HEK293 (cell line): ENCODE measurements at regions not wholly inside any gene's neighbourhood (a gene's known extent, or its start where the extent isn't known, plus 50 kb on each side); places are given as distances from the start of the nearest gene placed in this dataset.

Source experiments
- CTCF ChIA-PET: fragments of 350-600 bp; formaldehyde crosslinking; extraction: SDS; loops from one replicate; lab custom pipeline; 2021; ENCODE audit warnings: antibody characterized with exemption; lab: Yijun Ruan, JAX
- POLR2A ChIA-PET: fragments of 300-600 bp; formaldehyde crosslinking; extraction: SDS; loops from one replicate; lab custom pipeline; 2020; ENCODE audit warnings: antibody characterized with exemption, inconsistent platforms; lab: Yijun Ruan, JAX
- H3K27ac ChIP-seq: fragments of 200-500 bp; sonication (Bioruptor generic); 2 replicates; pipeline ENCODE4 v1.5.1; 2014; ENCODE audit warnings: low read depth, low read length, control low read depth, inconsistent platforms; ENCODE audit errors: extremely low read depth
- H3K36me3 ChIP-seq, 2 experiments: fragments of 200-500 bp in 1 of 2; sonication (Bioruptor generic) in 1 of 2; 1 replicate in 1 of 2; 2 replicates in 1 of 2; pipeline ENCODE4 v1.5.1; 2014 to 2017; ENCODE audit warnings: inconsistent platforms in 2 of 2, low read length in 2 of 2; ENCODE audit not compliant: control insufficient read depth in 2 of 2, insufficient read depth in 1 of 2
- H3K4me1 ChIP-seq: fragments of 200-500 bp; sonication (Bioruptor generic); 2 replicates; pipeline ENCODE4 v1.5.1; 2014; ENCODE audit warnings: mild to moderate bottlenecking, low read length, inconsistent platforms; ENCODE audit not compliant: control insufficient read depth, insufficient read depth
- H3K4me3 ChIP-seq: 2 replicates; pipeline ENCODE4 v1.5.1; 2011; ENCODE audit warnings: low read depth, mild to moderate bottlenecking, control low read depth, low read length, moderate library complexity
- H3K9me3 ChIP-seq: fragments of 200-500 bp; sonication (Bioruptor generic); 2 replicates; pipeline ENCODE4 v1.5.1; 2014; ENCODE audit warnings: low read depth, low read length, inconsistent platforms; ENCODE audit not compliant: control insufficient read depth, insufficient read depth
- BCL11A ChIP-seq: fragments of 450-650 bp; formaldehyde crosslinking; IDR thresholded peaks from 2 replicates; pipeline ENCODE4 v1.5.1; 2016; ENCODE audit warnings: low read depth, missing biosample characterization, missing genetic modification characterization
- PBX3 ChIP-seq: sonication (generic); formaldehyde crosslinking; IDR thresholded peaks from 2 replicates; pipeline ENCODE4 v1.8.1; 2022; ENCODE audit warnings: mild to moderate bottlenecking, moderate library complexity, missing genetic modification reagents
- PRDM2 ChIP-seq: fragments of 450-650 bp; formaldehyde crosslinking; IDR thresholded peaks from 2 replicates; pipeline ENCODE4 v1.5.1; 2016; ENCODE audit warnings: missing biosample characterization, missing genetic modification characterization, borderline replicate concordance
- REPIN1 ChIP-seq: fragments of 450-650 bp; formaldehyde crosslinking; IDR thresholded peaks from 2 replicates; pipeline ENCODE4 v1.5.1; 2017; ENCODE audit warnings: missing biosample characterization, missing genetic modification characterization, low read depth
- SETDB1 ChIP-seq: IDR thresholded peaks from one replicate; pipeline ENCODE4 v1.6.1; 2017; ENCODE audit warnings: mild to moderate bottlenecking, low read length, moderate library complexity, mixed read lengths; ENCODE audit not compliant: insufficient read length
- SP3 ChIP-seq: fragments of 450-650 bp; formaldehyde crosslinking; IDR thresholded peaks from 2 replicates; pipeline ENCODE4 v1.5.1; 2016; ENCODE audit warnings: missing biosample characterization, missing genetic modification characterization
- TCF7L2 ChIP-seq: IDR thresholded peaks from 2 replicates; pipeline ENCODE4 v1.6.1; 2011; ENCODE audit warnings: low read depth, mild to moderate bottlenecking, inconsistent platforms, low read length, moderate library complexity, borderline replicate concordance
- YY1 ChIP-seq: fragments of 450-650 bp; formaldehyde crosslinking; IDR thresholded peaks from 2 replicates; pipeline ENCODE4 v1.5.1; 2018; ENCODE audit warnings: missing biosample characterization, missing genetic modification characterization
- ZBTB1 ChIP-seq: fragments of 450-650 bp; formaldehyde crosslinking; IDR thresholded peaks from 2 replicates; pipeline ENCODE4 v1.5.1; 2016; ENCODE audit warnings: missing biosample characterization, missing genetic modification characterization
- ZBTB21 ChIP-seq: fragments of 450-650 bp; formaldehyde crosslinking; IDR thresholded peaks from 2 replicates; pipeline ENCODE4 v1.5.1; 2017; ENCODE audit warnings: missing biosample characterization, missing genetic modification characterization
- ZFP37 ChIP-seq: fragments of 450-650 bp; formaldehyde crosslinking; IDR thresholded peaks from 2 replicates; pipeline ENCODE4 v1.5.1; 2016; ENCODE audit warnings: missing biosample characterization, missing genetic modification characterization
- ZFP41 ChIP-seq: fragments of 450-650 bp; formaldehyde crosslinking; IDR thresholded peaks from 2 replicates; pipeline ENCODE4 v1.5.1; 2016; ENCODE audit warnings: missing biosample characterization, missing genetic modification characterization, borderline replicate concordance
- ZNF157 ChIP-seq: fragments of 450-650 bp; formaldehyde crosslinking; IDR thresholded peaks from 2 replicates; pipeline ENCODE4 v1.5.1; 2016; ENCODE audit warnings: missing biosample characterization, missing genetic modification characterization
- ZNF2 ChIP-seq: fragments of 450-650 bp; formaldehyde crosslinking; IDR thresholded peaks from 2 replicates; pipeline ENCODE4 v1.5.1; 2016; ENCODE audit warnings: missing biosample characterization, missing genetic modification characterization
- ZNF23 ChIP-seq: fragments of 450-650 bp; formaldehyde crosslinking; IDR thresholded peaks from 2 replicates; pipeline ENCODE4 v1.5.1; 2016; ENCODE audit warnings: missing biosample characterization, missing genetic modification characterization, borderline replicate concordance
- ZNF324 ChIP-seq: fragments of 450-650 bp; formaldehyde crosslinking; IDR thresholded peaks from 2 replicates; pipeline ENCODE4 v1.5.1; 2016; ENCODE audit warnings: missing biosample characterization, missing genetic modification characterization
- ZNF335 ChIP-seq: fragments of 450-650 bp; formaldehyde crosslinking; conservative IDR thresholded peaks from 2 replicates; pipeline ENCODE4 v1.5.1; 2016; ENCODE audit warnings: missing biosample characterization, missing genetic modification characterization
- ZNF341 ChIP-seq: fragments of 450-650 bp; formaldehyde crosslinking; IDR thresholded peaks from 2 replicates; pipeline ENCODE4; 2016; ENCODE audit warnings: low read depth, missing biosample characterization, missing genetic modification characterization
- ZNF350 ChIP-seq: fragments of 450-650 bp; formaldehyde crosslinking; IDR thresholded peaks from 2 replicates; pipeline ENCODE4 v1.5.0; 2017; ENCODE audit warnings: missing biosample characterization, mild to moderate bottlenecking, missing genetic modification characterization
- ZNF394 ChIP-seq: fragments of 450-650 bp; formaldehyde crosslinking; IDR thresholded peaks from 2 replicates; pipeline ENCODE4 v1.5.1; 2016; ENCODE audit warnings: missing biosample characterization, missing genetic modification characterization, mild to moderate bottlenecking, moderate library complexity, borderline replicate concordance
- ZNF473 ChIP-seq: fragments of 450-650 bp; formaldehyde crosslinking; IDR thresholded peaks from 2 replicates; pipeline ENCODE4 v1.5.1; 2017; ENCODE audit warnings: missing biosample characterization, missing genetic modification characterization
- ZNF530 ChIP-seq: fragments of 450-650 bp; formaldehyde crosslinking; IDR thresholded peaks from 2 replicates; pipeline ENCODE4 v1.5.1; 2016; ENCODE audit warnings: low read depth, missing biosample characterization, missing genetic modification characterization
- ZNF621 ChIP-seq: fragments of 450-650 bp; formaldehyde crosslinking; IDR thresholded peaks from 2 replicates; pipeline ENCODE4 v1.5.1; 2017; ENCODE audit warnings: missing biosample characterization, missing genetic modification characterization
- ZNF701 ChIP-seq: fragments of 450-650 bp; formaldehyde crosslinking; IDR thresholded peaks from 2 replicates; pipeline ENCODE4 v1.5.1; 2016; ENCODE audit warnings: missing biosample characterization, missing genetic modification characterization
- ZNF792 ChIP-seq: fragments of 450-650 bp; formaldehyde crosslinking; IDR thresholded peaks from 2 replicates; pipeline ENCODE4 v1.5.1; 2016; ENCODE audit warnings: missing biosample characterization, missing genetic modification characterization
- ZNF830 ChIP-seq: fragments of 450-650 bp; IDR thresholded peaks from 2 replicates; pipeline ENCODE4 v1.5.0; 2018; ENCODE audit warnings: missing biosample characterization, missing genetic modification characterization, low read depth, mild to moderate bottlenecking, moderate library complexity
- TF ChIP-seq, protein P1 (sequence below): fragments of 450-650 bp; formaldehyde crosslinking; IDR thresholded peaks from 2 replicates; pipeline ENCODE4 v1.5.1; 2016; ENCODE audit warnings: missing biosample characterization, missing genetic modification characterization
- TF ChIP-seq, protein P2 (sequence below): fragments of 450-650 bp; formaldehyde crosslinking; IDR thresholded peaks from 2 replicates; pipeline ENCODE4 v1.5.1; 2016; ENCODE audit warnings: missing biosample characterization, missing genetic modification characterization

DNA sequence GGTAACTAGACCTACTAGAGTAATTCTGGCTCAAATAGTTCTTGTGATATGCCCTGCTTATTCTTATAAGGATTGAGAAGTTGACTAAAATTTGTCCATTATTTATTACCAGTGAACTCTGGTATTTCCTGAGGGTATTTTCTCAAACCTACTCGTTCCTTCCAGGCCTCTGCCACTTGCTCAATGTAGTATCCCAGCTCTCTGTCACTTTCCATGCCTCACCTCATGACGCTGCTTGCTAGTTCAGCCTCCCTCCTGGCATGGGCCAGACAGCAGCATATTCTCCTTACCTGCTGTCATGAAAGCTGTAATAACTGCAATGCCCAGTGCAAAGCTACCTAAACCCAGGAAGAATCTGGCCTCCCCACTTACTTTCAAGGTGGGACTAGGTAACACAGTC, 602.9 kb upstream of the ADAMTS5 start (continued):
- TF ChIP-seq ZNF394 (tag by site-specific recombination) (no peak), ZNF341 (tag by site-specific recombination) (no peak)

- Histone ChIP-seq H3K9me3 (no peaks in the 10 kb centered on the region), H3K36me3 (no peaks in the 10 kb centered on the region), H3K4me3 (no peak overlapping the region), H3K27ac (no peak overlapping the region), H3K4me1 (no peaks in the 10 kb centered on the region)
- ChIA-PET POLR2A (no interaction called here), CTCF (interaction anchor here (0.6 to 1.6 kb wide), 3 partner anchors 206 to 437 kb away, joined by 3 read pairs; no protein-coding TSS in a partner anchor)
- TF ChIP-seq REPIN1 (tag by site-specific recombination) (no peak), TCF7L2 (no peak), ZFP37 (tag by site-specific recombination) (no peak), BCL11A (no peak), PBX3 (no peak), ZNF473 (no peak), ZNF23 (tag by site-specific recombination) (no peak)
These were observed 602.2 kb upstream of the ADAMTS5 start for GRCh38 chr21:27569091-27569490.

- POLR2A ChIA-PET: no interaction called here
- CTCF ChIA-PET: no interaction called here
These were observed 600.5 kb upstream of the ADAMTS5 start for GRCh38 chr21:27567381-27567780.

GRCh38 chr21:27566521-27566920, 599.6 kb upstream of the ADAMTS5 start:
- CTCF ChIA-PET: interaction anchor here (0.7 kb wide), 1 partner anchor 72 kb away, joined by 4 read pairs; no protein-coding TSS in a partner anchor
- POLR2A ChIA-PET: no interaction called here
- H3K27ac ChIP-seq: no peak overlapping the region
- no peaks in the 10 kb centered on the region for H3K36me3 ChIP-seq
- TF ChIP-seq PRDM2 (tag by site-specific recombination): no peak
- TF ChIP-seq SP3 (tag by site-specific recombination): no peak
- no peak for TF ChIP-seq ZNF335
- no peak for TF ChIP-seq YY1 (tag by site-specific recombination)
- TF ChIP-seq ZNF530 (tag by site-specific recombination): no peak
- H3K9me3 ChIP-seq: no peaks in the 10 kb centered on the region
- no peak overlapping the region for H3K4me3 ChIP-seq
- H3K4me1 ChIP-seq: no peaks in the 10 kb centered on the region

More at GRCh38 chr21:27567381-27567780, 600.5 kb upstream of the ADAMTS5 start:
- Histone ChIP-seq H3K9me3 (no peaks in the 10 kb centered on the region), H3K4me3 (no peak overlapping the region), H3K4me1 (no peaks in the 10 kb centered on the region), H3K36me3 (no peaks in the 10 kb centered on the region), H3K27ac (no peak overlapping the region)
- TF ChIP-seq, protein P1, sequence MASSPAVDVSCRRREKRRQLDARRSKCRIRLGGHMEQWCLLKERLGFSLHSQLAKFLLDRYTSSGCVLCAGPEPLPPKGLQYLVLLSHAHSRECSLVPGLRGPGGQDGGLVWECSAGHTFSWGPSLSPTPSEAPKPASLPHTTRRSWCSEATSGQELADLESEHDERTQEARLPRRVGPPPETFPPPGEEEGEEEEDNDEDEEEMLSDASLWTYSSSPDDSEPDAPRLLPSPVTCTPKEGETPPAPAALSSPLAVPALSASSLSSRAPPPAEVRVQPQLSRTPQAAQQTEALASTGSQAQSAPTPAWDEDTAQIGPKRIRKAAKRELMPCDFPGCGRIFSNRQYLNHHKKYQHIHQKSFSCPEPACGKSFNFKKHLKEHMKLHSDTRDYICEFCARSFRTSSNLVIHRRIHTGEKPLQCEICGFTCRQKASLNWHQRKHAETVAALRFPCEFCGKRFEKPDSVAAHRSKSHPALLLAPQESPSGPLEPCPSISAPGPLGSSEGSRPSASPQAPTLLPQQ (tag by site-specific recombination): no peak
- TF ChIP-seq TCF7L2 (no peak), ZNF830 (tag by site-specific recombination) (no peak), ZBTB1 (tag by site-specific recombination) (no peak), ZBTB21 (tag by site-specific recombination) (no peak), ZNF324 (tag by site-specific recombination) (no peak), ZNF350 (tag by site-specific recombination) (no peak), ZNF157 (no peak), ZNF621 (tag by site-specific recombination) (no peak), ZFP41 (tag by site-specific recombination) (no peak), ZNF792 (no peak), ZNF2 (tag by site-specific recombination) (no peak), SETDB1 (no peak), ZNF701 (tag by site-specific recombination) (no peak)
- TF ChIP-seq, protein P2, sequence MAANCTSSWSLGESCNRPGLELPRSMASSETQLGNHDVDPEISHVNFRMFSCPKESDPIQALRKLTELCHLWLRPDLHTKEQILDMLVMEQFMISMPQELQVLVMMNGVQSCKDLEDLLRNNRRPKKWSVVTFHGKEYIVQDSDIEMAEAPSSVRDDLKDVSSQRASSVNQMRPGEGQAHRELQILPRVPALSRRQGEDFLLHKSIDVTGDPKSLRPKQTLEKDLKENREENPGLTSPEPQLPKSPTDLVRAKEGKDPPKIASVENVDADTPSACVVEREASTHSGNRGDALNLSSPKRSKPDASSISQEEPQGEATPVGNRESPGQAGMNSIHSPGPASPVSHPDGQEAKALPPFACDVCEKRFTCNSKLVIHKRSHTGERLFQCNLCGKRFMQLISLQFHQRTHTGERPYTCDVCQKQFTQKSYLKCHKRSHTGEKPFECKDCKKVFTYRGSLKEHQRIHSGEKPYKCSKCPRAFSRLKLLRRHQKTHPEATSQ (tag by site-specific recombination): no peak
